HepG2 (cell line): ENCODE measurements at regions not wholly inside any gene's neighbourhood (a gene's known extent, or its start where the extent isn't known, plus 50 kb on each side); places are given as distances from the start of the nearest gene placed in this dataset.

ENCODE experiments used
- AHR ChIP-seq: IDR thresholded peaks from 2 replicates; pipeline ENCODE4 v1.6.1; 2018; ENCODE audit warnings: missing genetic modification reagents, missing compliant biosample characterization
- ATF7 ChIP-seq, 2 experiments: fragments of 450-650 bp in 1 of 2; sonication (generic) in 1 of 2; formaldehyde crosslinking in 1 of 2; IDR thresholded peaks; 2 replicates each; pipeline versions ENCODE4 v1.4.0 to v1.6.1; 2016 to 2020; ENCODE audit warnings: antibody characterized with exemption in 1 of 2, mild to moderate bottlenecking in 1 of 2, missing genetic modification reagents in 1 of 2
- E2F1 ChIP-seq: sonication (generic); formaldehyde crosslinking; IDR thresholded peaks from 2 replicates; pipeline ENCODE4 v1.5.0; 2020; ENCODE audit warnings: missing genetic modification reagents
- FOXP1 ChIP-seq, 2 experiments: fragments of 450-650 bp in 1 of 2; IDR thresholded peaks; 2 replicates each; pipeline ENCODE4 v1.6.1; 2017 to 2018; ENCODE audit warnings: antibody characterized with exemption in 1 of 2
- IKZF1 ChIP-seq: fragments of 450-650 bp; IDR thresholded peaks from 2 replicates; pipeline ENCODE4 v1.7.1; 2016
- KLF9 ChIP-seq: IDR thresholded peaks from 2 replicates; pipeline ENCODE4 v1.6.1; 2016; ENCODE audit warnings: low read depth
- NONO ChIP-seq, 2 experiments: fragments of 450-650 bp in 1 of 2; sonication (generic) in 1 of 2; formaldehyde crosslinking in 1 of 2; IDR thresholded peaks in 1 of 2; conservative IDR thresholded peaks in 1 of 2; 2 replicates each; pipeline versions ENCODE4 v1.6.1 to v1.8.0; 2017 to 2022; ENCODE audit warnings: mild to moderate bottlenecking in 1 of 2, missing genetic modification reagents in 1 of 2, moderate library complexity in 1 of 2
- THAP9 ChIP-seq: sonication (generic); formaldehyde crosslinking; IDR thresholded peaks from 2 replicates; pipeline ENCODE4; 2020; ENCODE audit warnings: missing genetic modification reagents, mild to moderate bottlenecking, borderline replicate concordance
- TRIM24 ChIP-seq: sonication (generic); formaldehyde crosslinking; IDR thresholded peaks from 2 replicates; pipeline ENCODE4 v1.8.0; 2022; ENCODE audit warnings: mild to moderate bottlenecking, missing genetic modification reagents
- U2AF2 ChIP-seq: fragments of 200-400 bp; formaldehyde crosslinking; IDR thresholded peaks from 2 replicates; pipeline ENCODE4 v1.6.1; 2017; ENCODE audit warnings: low read depth, mild to moderate bottlenecking, low read length
- ZBTB37 ChIP-seq: sonication (generic); formaldehyde crosslinking; IDR thresholded peaks from 2 replicates; pipeline ENCODE4 v1.4.0; 2020; ENCODE audit warnings: mild to moderate bottlenecking, missing genetic modification reagents
- ZNF597 ChIP-seq: sonication (generic); formaldehyde crosslinking; IDR thresholded peaks from 2 replicates; pipeline ENCODE4 v1.5.0; 2020; ENCODE audit warnings: missing genetic modification reagents
- ZNF614 ChIP-seq: IDR thresholded peaks from 2 replicates; pipeline ENCODE4 v1.6.1; 2018; ENCODE audit warnings: missing biosample characterization, missing genetic modification reagents, inconsistent platforms, borderline replicate concordance

- TF ChIP-seq AHR (CRISPR knock-in tag) = no peak
- TF ChIP-seq ZNF597 (CRISPR knock-in tag) = no peak
- TF ChIP-seq THAP9 (CRISPR knock-in tag) = no peak
- no peak for TF ChIP-seq E2F1 (CRISPR knock-in tag)
- TF ChIP-seq FOXP1 (IDR thresholded peaks at IDR 0.05) = peak; percentile 23; the same call in 1 of the 2 replicates
- TF ChIP-seq FOXP1 (CRISPR knock-in tag; IDR thresholded peaks at IDR 0.05) = no peak
- TF ChIP-seq ZNF614 = no peak
- no peak for TF ChIP-seq KLF9 (CRISPR knock-in tag)
- no peak for TF ChIP-seq TRIM24 (CRISPR knock-in tag)
- peak; percentile 79; the same call in 1 of the 2 replicates for TF ChIP-seq IKZF1
- TF ChIP-seq ZBTB37 = no peak
- TF ChIP-seq U2AF2 = no peak
- TF ChIP-seq NONO (IDR thresholded peaks at IDR 0.05) = 0 out of 2 replicates have a peak, but pooled peaks have one; percentile 61
- TF ChIP-seq NONO (CRISPR knock-in tag; conservative IDR thresholded peaks at IDR 0.05) = no peak
- 0 out of 2 replicates have a peak, but pooled peaks have one; percentile 8 for TF ChIP-seq ATF7 (IDR thresholded peaks at IDR 0.05)
- TF ChIP-seq ATF7 (CRISPR knock-in tag; IDR thresholded peaks at IDR 0.05) = no peak
Observed at GRCh38 chr2:239467281-239467955, 66.6 kb upstream of the HDAC4 start (continued).
